SK-N-SH (cell line): ENCODE measurements at regions not wholly inside any gene's neighbourhood (a gene's known extent, or its start where the extent isn't known, plus 50 kb on each side); places are given as distances from the start of the nearest gene placed in this dataset.

Experiments used
- CTCF ChIA-PET: fragments of 300-600, 350-600 bp; formaldehyde crosslinking; extraction: SDS; loops from one replicate; lab custom pipeline; 2021; lab: Yijun Ruan, JAX
- POLR2A ChIA-PET: fragments of 350-600 bp; sonication (Branson Sonifier 250); formaldehyde crosslinking; extraction: SDS; loops from one replicate; lab custom pipeline; 2020; ENCODE audit warnings: antibody characterized with exemption, inconsistent platforms; lab: Yijun Ruan, JAX
- DNase-seq: peaks from one replicate; pipeline ENCODE4 v3.0.0; 2012
- H2AFZ ChIP-seq: fragments of 200-600 bp; sonication (generic); 2 replicates; pipeline ENCODE4 v1.8.1; 2016; ENCODE audit warnings: antibody characterized with exemption, mild to moderate bottlenecking, low read depth
- H3F3A ChIP-seq: fragments of 200-600 bp; sonication (generic); replicated peaks from 2 replicates; pipeline ENCODE3; 2016; ENCODE audit warnings: antibody characterized with exemption, mild to moderate bottlenecking; ENCODE audit not compliant: insufficient read depth
- H3K27ac ChIP-seq, 2 experiments: fragments of 200-500 bp in 1 of 2; fragments of 200-600 bp in 1 of 2; sonication (Bioruptor generic) in 1 of 2; sonication (generic), shearing (Covaris generic) in 1 of 2; 2 replicates each; pipeline versions ENCODE4 v1.5.1 to v1.6.1; 2014 to 2016; ENCODE audit warnings: low read depth in 2 of 2, inconsistent platforms in 1 of 2, low read length in 1 of 2, mild to moderate bottlenecking in 1 of 2, mixed read lengths in 1 of 2
- H3K27me3 ChIP-seq: fragments of 200-600 bp; sonication (generic), shearing (Covaris generic); 2 replicates; pipeline ENCODE4 v1.6.1; 2016; ENCODE audit warnings: mixed run types; ENCODE audit not compliant: insufficient read depth
- H3K36me3 ChIP-seq, 2 experiments: fragments of 200-500 bp in 1 of 2; fragments of 200-600 bp in 1 of 2; sonication (Bioruptor generic) in 1 of 2; sonication (generic) in 1 of 2; replicated peaks in 1 of 2; 2 replicates each; pipeline versions ENCODE3 to v1.5.1; 2014 to 2016; ENCODE audit warnings: low read length in 1 of 2, mild to moderate bottlenecking in 1 of 2; ENCODE audit not compliant: insufficient read depth in 2 of 2, control insufficient read depth in 1 of 2
- H3K4me1 ChIP-seq, 2 experiments: fragments of 200-500 bp in 1 of 2; fragments of 200-600 bp in 1 of 2; sonication (Bioruptor generic) in 1 of 2; sonication (generic), shearing (Covaris generic) in 1 of 2; 2 replicates each; pipeline versions ENCODE4 v1.5.1 to v1.6.1; 2014 to 2016; ENCODE audit warnings: low read depth in 1 of 2, low read length in 1 of 2, mixed run types in 1 of 2; ENCODE audit not compliant: insufficient read depth in 2 of 2, control insufficient read depth in 1 of 2
- H3K4me2 ChIP-seq: fragments of 200-600 bp; sonication (generic), shearing (Covaris generic); 2 replicates; pipeline ENCODE4 v1.6.1; 2017; ENCODE audit warnings: mixed run types
- H3K4me3 ChIP-seq, 2 experiments: fragments of 200-500 bp in 1 of 2; fragments of 200-600 bp in 1 of 2; sonication (Bioruptor generic) in 1 of 2; sonication (generic), shearing (Covaris generic) in 1 of 2; 2 replicates each; pipeline versions ENCODE4 v1.5.1 to v1.8.1; 2014 to 2016; ENCODE audit warnings: low read depth in 2 of 2, inconsistent platforms in 1 of 2, low read length in 1 of 2, mild to moderate bottlenecking in 1 of 2, mixed read lengths in 1 of 2, moderate library complexity in 1 of 2
- H3K79me2 ChIP-seq: fragments of 200-600 bp; sonication (generic); 2 replicates; pipeline ENCODE4 v1.8.1; 2017; ENCODE audit warnings: mild to moderate bottlenecking; ENCODE audit not compliant: insufficient read depth
- H3K9ac ChIP-seq: fragments of 200-600 bp; sonication (generic); 2 replicates; pipeline ENCODE4 v1.6.1; 2017; ENCODE audit warnings: mixed run types
- H3K9me2 ChIP-seq: fragments of 200-600 bp; sonication (generic); 2 replicates; pipeline ENCODE4 v1.6.1; 2017; ENCODE audit warnings: mixed run types
- H3K9me3 ChIP-seq: fragments of 200-600 bp; sonication (generic); 2 replicates; pipeline ENCODE4 v1.6.1; 2017; ENCODE audit warnings: mixed run types, mild to moderate bottlenecking, moderate library complexity
- H4K20me1 ChIP-seq: fragments of 200-600 bp; sonication (generic); 2 replicates; pipeline ENCODE4 v1.6.1; 2017; ENCODE audit warnings: mild to moderate bottlenecking, mixed run types; ENCODE audit not compliant: insufficient read depth
- CHD2 ChIP-seq: fragments of 150-350 bp; IDR thresholded peaks from 2 replicates; pipeline ENCODE4 v1.6.1; 2018; ENCODE audit warnings: low read length; ENCODE audit not compliant: partially characterized antibody
- CTCF ChIP-seq: fragments of 200-600 bp; sonication (generic); IDR thresholded peaks from 2 replicates; pipeline ENCODE4 v1.6.1; 2017; ENCODE audit warnings: antibody characterized with exemption, mild to moderate bottlenecking, moderate library complexity
- ELF1 ChIP-seq: IDR thresholded peaks from 2 replicates; pipeline ENCODE4 v1.4.0; 2012
- FOSL2 ChIP-seq: IDR thresholded peaks from 2 replicates; pipeline ENCODE4 v1.4.0; 2012; ENCODE audit warnings: low read depth, mild to moderate bottlenecking, moderate library complexity, borderline replicate concordance
- FOXM1 ChIP-seq: IDR thresholded peaks from 2 replicates; pipeline ENCODE4 v1.4.0; 2012; ENCODE audit warnings: low read depth, mild to moderate bottlenecking
- GABPA ChIP-seq: IDR thresholded peaks from 2 replicates; pipeline ENCODE4 v1.4.0; 2012; ENCODE audit warnings: low read depth, mild to moderate bottlenecking
- GATA2 ChIP-seq: sonication (generic); formaldehyde crosslinking; IDR thresholded peaks from 2 replicates; pipeline ENCODE4 v1.5.0; 2020; ENCODE audit warnings: mild to moderate bottlenecking, missing genetic modification reagents
- JUND ChIP-seq: IDR thresholded peaks from 2 replicates; pipeline ENCODE4 v1.4.0; 2012
- MEF2A ChIP-seq: IDR thresholded peaks from 2 replicates; pipeline ENCODE4 v1.4.0; 2012; ENCODE audit warnings: low read depth, borderline replicate concordance
- MXI1 ChIP-seq: IDR thresholded peaks from 2 replicates; pipeline ENCODE4 v1.6.1; 2012; ENCODE audit warnings: mild to moderate bottlenecking, low read depth, low read length, improper control_type of control experiment
- POLR2AphosphoS5 ChIP-seq: IDR thresholded peaks from 2 replicates; pipeline ENCODE4 v1.6.1; 2012; ENCODE audit warnings: low read depth, low read length
- RFX5 ChIP-seq: IDR thresholded peaks from 2 replicates; pipeline ENCODE4 v1.6.1; 2012; ENCODE audit warnings: mild to moderate bottlenecking, improper control_type of control experiment, low read length
- TAF1 ChIP-seq: IDR thresholded peaks from 2 replicates; pipeline ENCODE4 v1.6.1; 2012; ENCODE audit warnings: low read depth, mild to moderate bottlenecking, low read length, moderate library complexity, borderline replicate concordance
- WGBS: methylation state at CpG from one replicate; pipeline ENCODE4 v1.1.6; 2017; ENCODE audit warnings: low lambda C conversion rate; 5-methylcytosine and 5-hydroxymethylcytosine counted together
- TF ChIP-seq, protein P1 (sequence below): fragments of 150-350 bp; IDR thresholded peaks from 2 replicates; pipeline ENCODE4 v1.6.1; 2017; ENCODE audit warnings: antibody characterized with exemption, low read length, low read depth, borderline replicate concordance
- TF ChIP-seq, protein P2 (sequence below): IDR thresholded peaks from 2 replicates; pipeline ENCODE4 v1.4.0; 2012; ENCODE audit warnings: low read depth
- TF ChIP-seq, protein P3 (sequence below): IDR thresholded peaks from 2 replicates; pipeline ENCODE4 v1.6.1; 2012; ENCODE audit warnings: mild to moderate bottlenecking, low read depth, low read length, moderate library complexity
- TF ChIP-seq, protein P4 (sequence below): IDR thresholded peaks from 2 replicates; pipeline ENCODE4 v1.4.0; 2012; ENCODE audit warnings: low read depth, borderline replicate concordance

GRCh38 chr22:47257566-47257965 is 495.1 kb downstream of the TBC1D22A start (continued):
- no peak for TF ChIP-seq RFX5
- TF ChIP-seq, protein P1, sequence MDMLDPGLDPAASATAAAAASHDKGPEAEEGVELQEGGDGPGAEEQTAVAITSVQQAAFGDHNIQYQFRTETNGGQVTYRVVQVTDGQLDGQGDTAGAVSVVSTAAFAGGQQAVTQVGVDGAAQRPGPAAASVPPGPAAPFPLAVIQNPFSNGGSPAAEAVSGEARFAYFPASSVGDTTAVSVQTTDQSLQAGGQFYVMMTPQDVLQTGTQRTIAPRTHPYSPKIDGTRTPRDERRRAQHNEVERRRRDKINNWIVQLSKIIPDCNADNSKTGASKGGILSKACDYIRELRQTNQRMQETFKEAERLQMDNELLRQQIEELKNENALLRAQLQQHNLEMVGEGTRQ: no peak

- Histone ChIP-seq H2AFZ (no peak overlapping the region), H3K79me2 (no peaks in the 10 kb centered on the region), H3K4me2 (no peak overlapping the region), H3K27me3 (no peaks in the 10 kb centered on the region; the same call in 1 of the 2 replicates), H3K36me3 (no peaks in the 10 kb centered on the region), H3K4me3 (no peak overlapping the region), H3K9me3 (no peaks in the 10 kb centered on the region), H3K4me1 (no peaks in the 10 kb centered on the region), H3F3A (no peaks in the 10 kb centered on the region), H3K27ac (no peak overlapping the region), H3K9ac (no peak overlapping the region), H4K20me1 (no peaks in the 10 kb centered on the region), H3K9me2 (no peaks in the 10 kb centered on the region)
- TF ChIP-seq TAF1 (no peak), GATA2 (CRISPR knock-in tag) (no peak), JUND (no peak), FOSL2 (no peak), GABPA (no peak), MXI1 (no peak), CHD2 (no peak), MEF2A (no peak), FOXM1 (no peak), POLR2AphosphoS5 (no peak), CTCF (no peak), RFX5 (no peak), ELF1 (no peak)
- TF ChIP-seq, protein P2, sequence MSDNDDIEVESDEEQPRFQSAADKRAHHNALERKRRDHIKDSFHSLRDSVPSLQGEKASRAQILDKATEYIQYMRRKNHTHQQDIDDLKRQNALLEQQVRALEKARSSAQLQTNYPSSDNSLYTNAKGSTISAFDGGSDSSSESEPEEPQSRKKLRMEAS: no peak
- TF ChIP-seq, protein P3, sequence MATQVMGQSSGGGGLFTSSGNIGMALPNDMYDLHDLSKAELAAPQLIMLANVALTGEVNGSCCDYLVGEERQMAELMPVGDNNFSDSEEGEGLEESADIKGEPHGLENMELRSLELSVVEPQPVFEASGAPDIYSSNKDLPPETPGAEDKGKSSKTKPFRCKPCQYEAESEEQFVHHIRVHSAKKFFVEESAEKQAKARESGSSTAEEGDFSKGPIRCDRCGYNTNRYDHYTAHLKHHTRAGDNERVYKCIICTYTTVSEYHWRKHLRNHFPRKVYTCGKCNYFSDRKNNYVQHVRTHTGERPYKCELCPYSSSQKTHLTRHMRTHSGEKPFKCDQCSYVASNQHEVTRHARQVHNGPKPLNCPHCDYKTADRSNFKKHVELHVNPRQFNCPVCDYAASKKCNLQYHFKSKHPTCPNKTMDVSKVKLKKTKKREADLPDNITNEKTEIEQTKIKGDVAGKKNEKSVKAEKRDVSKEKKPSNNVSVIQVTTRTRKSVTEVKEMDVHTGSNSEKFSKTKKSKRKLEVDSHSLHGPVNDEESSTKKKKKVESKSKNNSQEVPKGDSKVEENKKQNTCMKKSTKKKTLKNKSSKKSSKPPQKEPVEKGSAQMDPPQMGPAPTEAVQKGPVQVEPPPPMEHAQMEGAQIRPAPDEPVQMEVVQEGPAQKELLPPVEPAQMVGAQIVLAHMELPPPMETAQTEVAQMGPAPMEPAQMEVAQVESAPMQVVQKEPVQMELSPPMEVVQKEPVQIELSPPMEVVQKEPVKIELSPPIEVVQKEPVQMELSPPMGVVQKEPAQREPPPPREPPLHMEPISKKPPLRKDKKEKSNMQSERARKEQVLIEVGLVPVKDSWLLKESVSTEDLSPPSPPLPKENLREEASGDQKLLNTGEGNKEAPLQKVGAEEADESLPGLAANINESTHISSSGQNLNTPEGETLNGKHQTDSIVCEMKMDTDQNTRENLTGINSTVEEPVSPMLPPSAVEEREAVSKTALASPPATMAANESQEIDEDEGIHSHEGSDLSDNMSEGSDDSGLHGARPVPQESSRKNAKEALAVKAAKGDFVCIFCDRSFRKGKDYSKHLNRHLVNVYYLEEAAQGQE: no peak
- TF ChIP-seq, protein P4, sequence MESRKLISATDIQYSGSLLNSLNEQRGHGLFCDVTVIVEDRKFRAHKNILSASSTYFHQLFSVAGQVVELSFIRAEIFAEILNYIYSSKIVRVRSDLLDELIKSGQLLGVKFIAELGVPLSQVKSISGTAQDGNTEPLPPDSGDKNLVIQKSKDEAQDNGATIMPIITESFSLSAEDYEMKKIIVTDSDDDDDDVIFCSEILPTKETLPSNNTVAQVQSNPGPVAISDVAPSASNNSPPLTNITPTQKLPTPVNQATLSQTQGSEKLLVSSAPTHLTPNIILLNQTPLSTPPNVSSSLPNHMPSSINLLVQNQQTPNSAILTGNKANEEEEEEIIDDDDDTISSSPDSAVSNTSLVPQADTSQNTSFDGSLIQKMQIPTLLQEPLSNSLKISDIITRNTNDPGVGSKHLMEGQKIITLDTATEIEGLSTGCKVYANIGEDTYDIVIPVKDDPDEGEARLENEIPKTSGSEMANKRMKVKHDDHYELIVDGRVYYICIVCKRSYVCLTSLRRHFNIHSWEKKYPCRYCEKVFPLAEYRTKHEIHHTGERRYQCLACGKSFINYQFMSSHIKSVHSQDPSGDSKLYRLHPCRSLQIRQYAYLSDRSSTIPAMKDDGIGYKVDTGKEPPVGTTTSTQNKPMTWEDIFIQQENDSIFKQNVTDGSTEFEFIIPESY: no peak
- POLR2A ChIA-PET: no interaction called here
- CTCF ChIA-PET: no interaction called here
- no peak for DNase-seq
- WGBS: no CpG with 5 or more reads among the region's 4 CpGs
Measured at GRCh38 chr22:47251911-47252310, 489.5 kb downstream of the TBC1D22A start.
